ENCODE measurements at regions not wholly inside any gene's neighbourhood (a gene's known extent, or its start where the extent isn't known, plus 50 kb on each side); places are given as distances from the start of the nearest gene placed in this dataset.

DNA sequence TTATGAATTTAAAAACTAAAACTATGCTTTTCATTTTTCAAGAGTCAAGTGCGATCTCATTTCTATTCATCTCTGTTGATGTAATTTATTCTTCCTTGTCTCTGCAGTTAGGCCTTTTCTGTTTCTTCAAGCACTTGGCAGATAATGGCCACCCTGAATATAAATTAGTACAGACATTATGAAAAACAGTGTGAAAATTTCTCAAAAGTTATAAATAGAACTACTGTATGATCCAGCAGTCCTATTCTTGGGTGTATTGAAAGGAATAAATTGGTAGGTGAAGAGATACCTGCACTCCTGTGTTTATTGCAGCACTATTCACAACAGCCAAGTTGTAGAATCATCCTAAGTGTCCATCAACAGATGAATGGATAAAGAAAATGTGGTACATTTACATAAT lies 248.3 kb downstream of the DOK5 start:
- TF ChIP-seq EP300 (IDR thresholded peaks at IDR 0.05; ENCODE audit: borderline replicate concordance), result no peak
- no peak for TF ChIP-seq TCF12 (IDR thresholded peaks at IDR 0.05; ENCODE audit: low read depth)
